Panc1 (cell line): ENCODE measurements at regions not wholly inside any gene's neighbourhood (a gene's known extent, or its start where the extent isn't known, plus 50 kb on each side); places are given as distances from the start of the nearest gene placed in this dataset.

Source experiments
- ATAC-seq: fragments of 200-7000 bp; cut with Tn5 transposase; 2 replicates; pipeline ENCODE4 v1.9.1; 2020; ENCODE audit warnings: mild to moderate bottlenecking, moderate library complexity
- BruUV-seq: library from RNA; stranded (reverse); fragments of 400-500 nt; replicated peaks from 2 replicates; lab custom pipeline; 2021; lab: Mats Ljungman, UMichigan
- CTCF ChIA-PET: fragments of 300-600 bp; sonication (Branson Sonifier 250); formaldehyde crosslinking; loops from one replicate; lab custom pipeline; 2022; ENCODE audit warnings: antibody characterized with exemption; lab: Charles Lee
- POLR2A ChIA-PET: fragments of 300-600 bp; sonication (Branson Sonifier 250); formaldehyde crosslinking; loops from one replicate; lab custom pipeline; 2022; ENCODE audit warnings: antibody characterized with exemption; lab: Charles Lee
- DNase-seq: peaks from one replicate; pipeline ENCODE4 v3.0.0-alpha.2; 2010; ENCODE audit warnings: low read depth, low spot score
- H3K27ac ChIP-seq: 2 replicates; pipeline ENCODE4 v1.5.1; 2011; ENCODE audit warnings: mild to moderate bottlenecking, low read length, inconsistent platforms
- H3K27me3 ChIP-seq: fragments of 200-500 bp; sonication (Bioruptor generic); 2 replicates; pipeline ENCODE4 v1.6.0; 2014; ENCODE audit warnings: low read length, inconsistent platforms; ENCODE audit not compliant: control insufficient read depth, insufficient read depth
- H3K36me3 ChIP-seq: fragments of 200-500 bp; sonication (Bioruptor generic); 2 replicates; pipeline ENCODE4 v1.5.1; 2014; ENCODE audit warnings: inconsistent platforms, mild to moderate bottlenecking, low read length, moderate library complexity; ENCODE audit not compliant: control insufficient read depth, insufficient read depth
- H3K4me1 ChIP-seq: 2 replicates; pipeline ENCODE4 v1.5.1; 2011; ENCODE audit warnings: inconsistent platforms, mild to moderate bottlenecking, low read length, moderate library complexity; ENCODE audit not compliant: control insufficient read depth, insufficient read depth
- H3K4me3 ChIP-seq, 2 experiments: 2 replicates each; pipeline ENCODE4 v1.5.1; 2011 to 2012; ENCODE audit warnings: low read depth in 2 of 2, low read length in 2 of 2, mild to moderate bottlenecking in 2 of 2, inconsistent platforms in 1 of 2, moderate library complexity in 1 of 2
- H3K9me3 ChIP-seq: fragments of 200-500 bp; sonication (Bioruptor generic); 2 replicates; pipeline ENCODE4 v1.5.1; 2014; ENCODE audit warnings: low read depth, mild to moderate bottlenecking, inconsistent platforms, low read length, moderate library complexity; ENCODE audit not compliant: control insufficient read depth, insufficient read depth
- CTCF ChIP-seq: fragments of 450-650 bp; IDR thresholded peaks from 2 replicates; pipeline ENCODE4 v1.5.1; 2017; ENCODE audit warnings: mild to moderate bottlenecking
- POLR2AphosphoS5 ChIP-seq: IDR thresholded peaks from 2 replicates; pipeline ENCODE4 v1.6.1; 2012; ENCODE audit warnings: mild to moderate bottlenecking, low read depth, low read length, moderate library complexity
- REST ChIP-seq, 2 experiments: IDR thresholded peaks; 2 replicates each; pipeline ENCODE4 v1.6.1; 2011 to 2012; ENCODE audit warnings: low read depth in 2 of 2, control low read depth in 1 of 2, low read length in 1 of 2, mild to moderate bottlenecking in 1 of 2, moderate library complexity in 1 of 2; ENCODE audit not compliant: insufficient read depth in 1 of 2
- SIN3A ChIP-seq: IDR thresholded peaks from 2 replicates; pipeline ENCODE4 v1.6.1; 2012; ENCODE audit warnings: low read depth, mild to moderate bottlenecking, low read length, moderate library complexity, borderline replicate concordance; ENCODE audit not compliant: insufficient read depth
- TCF7L2 ChIP-seq: IDR thresholded peaks from 2 replicates; pipeline ENCODE4 v1.6.1; 2011; ENCODE audit warnings: mild to moderate bottlenecking, low read depth, low read length, inconsistent platforms
- in situ Hi-C: cut with HindIII; loops from 2 replicates; pipeline ENCODE4 v1.10.0; 2016; ENCODE audit warnings: low sequenced_read_pairs, low pct_unique_long_range_greater_than_20kb
- intact Hi-C: fragments of 100-400 bp; cut with micrococcal nuclease; formaldehyde crosslinking; loops from one replicate; pipeline ENCODE4 v1.10.0; 2022; ENCODE audit not compliant: unreplicated experiment

- POLR2A ChIA-PET: no interaction called here
- ATAC-seq: no peak
- no peak overlapping the region for H3K27ac ChIP-seq
- TF ChIP-seq POLR2AphosphoS5: no peak
- TF ChIP-seq SIN3A: no peak
- TF ChIP-seq REST (IDR thresholded peaks at IDR 0.05; ENCODE audit: insufficient read depth in 1 of 2, low read depth in 2 of 2, low read length in 1 of 2): no peak
- TF ChIP-seq TCF7L2: no peak
- no peak for TF ChIP-seq CTCF
- no peaks in the 10 kb centered on the region for H3K27me3 ChIP-seq
- BruUV-seq: no TSS peak
- H3K9me3 ChIP-seq: no peaks in the 10 kb centered on the region
- H3K4me1 ChIP-seq: no peaks in the 10 kb centered on the region
- no peak for DNase-seq
- intact Hi-C loops: no loop called here
- CTCF ChIA-PET: no interaction called here
- no peak overlapping the region for H3K4me3 ChIP-seq
- in situ Hi-C loops: no loop called here
- H3K36me3 ChIP-seq: no peaks in the 10 kb centered on the region
These were observed 361.4 kb downstream of the EPHA4 start for GRCh38 chr2:221210686-221211085.

DNA sequence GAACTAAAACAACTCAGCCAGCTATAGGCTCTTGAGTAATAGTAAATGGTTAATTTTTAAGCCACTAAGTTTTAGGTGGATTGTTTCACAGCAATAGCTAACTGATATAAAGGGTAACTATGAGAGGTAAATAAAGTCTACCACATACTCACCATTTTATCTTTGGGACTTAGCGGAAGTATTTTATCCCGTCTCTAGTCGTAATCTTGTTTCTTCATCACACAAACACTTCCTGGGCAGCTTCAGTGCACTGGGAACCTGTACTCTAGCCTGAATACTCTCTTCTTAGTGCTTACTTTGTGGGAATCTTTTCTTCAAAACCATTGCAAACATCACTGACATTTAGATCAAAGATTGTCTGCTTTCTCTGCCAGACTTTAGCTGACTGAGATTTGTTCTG, 360.5 kb downstream of the EPHA4 start:
- BruUV-seq: no TSS peak
- Histone ChIP-seq H3K27ac (no peak overlapping the region), H3K36me3 (no peaks in the 10 kb centered on the region), H3K27me3 (no peaks in the 10 kb centered on the region), H3K4me3 (no peak overlapping the region), H3K4me1 (no peaks in the 10 kb centered on the region), H3K9me3 (no peaks in the 10 kb centered on the region)
- ChIA-PET POLR2A (no interaction called here), CTCF (no interaction called here)
- in situ Hi-C loops (no loop called here), intact Hi-C loops (no loop called here)
- TF ChIP-seq POLR2AphosphoS5: no peak
- TF ChIP-seq REST (IDR thresholded peaks at IDR 0.05; ENCODE audit: insufficient read depth in 1 of 2, low read depth in 2 of 2, low read length in 1 of 2): no peak
- TF ChIP-seq TCF7L2: no peak
- no peak for TF ChIP-seq CTCF
- TF ChIP-seq SIN3A: no peak
- ATAC-seq: no peak
- DNase-seq: no peak
